ENCODE measurements at regions not wholly inside any gene's neighbourhood (a gene's known extent, or its start where the extent isn't known, plus 50 kb on each side); places are given as distances from the start of the nearest gene placed in this dataset.

GRCh38 chr6:133594652-133595110, 294.2 kb upstream of the TCF21 start:
- TF ChIP-seq CTCF (IDR thresholded peaks at IDR 0.05) (no peak), POLR2A (IDR thresholded peaks at IDR 0.05) (no peak)

All from heart left ventricle (tissue), 13 donors.